Stomach smooth muscle (tissue), 2 donors: ENCODE measurements at regions not wholly inside any gene's neighbourhood (a gene's known extent, or its start where the extent isn't known, plus 50 kb on each side); places are given as distances from the start of the nearest gene placed in this dataset.

Experiments
- H3K27ac ChIP-seq: one replicate; pipeline ENCODE4 v1.7.0; 2013; ENCODE audit warnings: mild to moderate bottlenecking, low read length, inconsistent platforms
- H3K27me3 ChIP-seq, 2 donors: one replicate each; pipeline ENCODE4 v1.7.0; 2013; ENCODE audit warnings: low read length in 2 of 2; ENCODE audit not compliant: insufficient read depth in 2 of 2, control insufficient read depth in 1 of 2
- H3K36me3 ChIP-seq, 2 donors: one replicate each; pipeline ENCODE4 v1.7.0; 2013; ENCODE audit warnings: low read length in 2 of 2; ENCODE audit not compliant: control insufficient read depth in 2 of 2, insufficient read depth in 2 of 2
- H3K4me1 ChIP-seq: one replicate; pipeline ENCODE4 v1.7.0; 2013; ENCODE audit warnings: low read length; ENCODE audit not compliant: control insufficient read depth, insufficient read depth
- H3K4me3 ChIP-seq, 2 donors: one replicate each; pipeline ENCODE4 v1.7.0; 2013; ENCODE audit warnings: low read length in 2 of 2
- H3K9ac ChIP-seq, 2 donors: one replicate each; pipeline ENCODE4 v1.7.0; 2013; ENCODE audit warnings: low read length in 2 of 2, mild to moderate bottlenecking in 1 of 2
- H3K9me3 ChIP-seq, 2 donors: one replicate each; pipeline ENCODE4 v1.7.0; 2013; ENCODE audit warnings: low read length in 2 of 2; ENCODE audit not compliant: control insufficient read depth in 2 of 2
- donor health status: healthy.
- donor health status: Pancreatic carcinoma.

GRCh38 chr12:89919241-89919906, 210.7 kb upstream of the ATP2B1 start:
- H3K27me3 ChIP-seq: no peaks in the 10 kb centered on the region
- H3K4me1 ChIP-seq: no peaks in the 10 kb centered on the region
- H3K27ac ChIP-seq: no peak overlapping the region
- no peak overlapping the region for H3K4me3 ChIP-seq
- no peaks in the 10 kb centered on the region for H3K36me3 ChIP-seq
- H3K9ac ChIP-seq: no peak overlapping the region
- H3K9me3 ChIP-seq: no peaks in the 10 kb centered on the region

GRCh38 chr12:89918172-89918846, 209.7 kb upstream of the ATP2B1 start:
- H3K4me1 ChIP-seq: no peaks in the 10 kb centered on the region
- H3K27me3 ChIP-seq: no peaks in the 10 kb centered on the region
- no peak overlapping the region for H3K27ac ChIP-seq
- no peak overlapping the region for H3K9ac ChIP-seq
- no peaks in the 10 kb centered on the region for H3K9me3 ChIP-seq
- H3K4me3 ChIP-seq: no peak overlapping the region
- no peaks in the 10 kb centered on the region for H3K36me3 ChIP-seq

DNA sequence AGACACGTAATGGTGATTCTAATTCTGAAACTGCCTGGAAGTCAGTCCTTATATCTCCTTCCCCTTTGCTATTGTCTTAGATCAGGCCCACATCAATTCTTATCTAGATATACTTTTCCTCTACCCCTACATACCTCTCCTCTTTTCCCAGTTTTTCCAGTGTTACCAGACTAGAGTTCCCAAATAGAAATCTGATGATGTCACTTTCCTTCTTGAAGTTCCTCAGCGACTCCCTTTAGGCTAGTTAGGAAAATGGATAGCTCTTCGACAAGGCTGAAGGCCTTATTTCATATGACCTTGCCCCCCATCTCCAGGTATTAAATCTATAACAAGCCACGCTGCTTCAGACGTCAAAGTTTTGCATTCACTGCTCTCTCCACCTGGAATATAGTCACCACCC, 201.1 kb upstream of the ATP2B1 start:
- Histone ChIP-seq H3K36me3 (no peaks in the 10 kb centered on the region), H3K27me3 (no peaks in the 10 kb centered on the region), H3K4me3 (no peak overlapping the region), H3K9me3 (peaks cover 0 to 2% of the 10 kb centered on the region in 2 donors), H3K4me1 (no peaks in the 10 kb centered on the region), H3K9ac (no peak overlapping the region), H3K27ac (no peak overlapping the region)

- no peak overlapping the region for H3K9ac ChIP-seq
- no peaks in the 10 kb centered on the region for H3K4me1 ChIP-seq
- H3K36me3 ChIP-seq: no peaks in the 10 kb centered on the region
- no peak overlapping the region for H3K4me3 ChIP-seq
- H3K27me3 ChIP-seq: no peaks in the 10 kb centered on the region
- no peak overlapping the region for H3K27ac ChIP-seq
- peaks cover 0 to 2% of the 10 kb centered on the region in 2 donors for H3K9me3 ChIP-seq
These were observed 199.0 kb upstream of the ATP2B1 start for GRCh38 chr12:89907659-89908058.

DNA sequence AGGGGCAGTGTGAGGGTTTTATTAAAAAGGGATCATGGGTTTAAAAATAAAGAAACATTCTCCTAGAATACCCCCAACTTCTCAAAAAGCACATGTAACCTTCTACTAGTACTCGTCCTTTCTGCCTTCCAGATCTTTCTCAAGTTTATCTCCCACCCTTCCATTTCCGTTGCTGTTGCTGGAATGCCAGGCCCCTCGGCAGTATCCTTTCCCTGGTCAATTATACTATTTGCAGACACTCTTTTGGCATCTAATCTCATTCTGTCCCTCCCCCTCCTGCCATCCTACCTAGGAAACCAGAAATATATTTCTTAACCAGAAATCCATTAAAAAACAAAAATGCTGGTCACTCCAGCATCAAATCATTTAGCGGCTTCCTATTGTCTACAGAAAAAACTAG, 198.2 kb upstream of the ATP2B1 start:
- H3K36me3 ChIP-seq: no peaks in the 10 kb centered on the region
- H3K4me3 ChIP-seq: no peak overlapping the region
- no peak overlapping the region for H3K27ac ChIP-seq
- H3K9ac ChIP-seq: no peak overlapping the region
- H3K9me3 ChIP-seq: no peaks in the 10 kb centered on the region
- no peaks in the 10 kb centered on the region for H3K4me1 ChIP-seq
- no peaks in the 10 kb centered on the region for H3K27me3 ChIP-seq

DNA sequence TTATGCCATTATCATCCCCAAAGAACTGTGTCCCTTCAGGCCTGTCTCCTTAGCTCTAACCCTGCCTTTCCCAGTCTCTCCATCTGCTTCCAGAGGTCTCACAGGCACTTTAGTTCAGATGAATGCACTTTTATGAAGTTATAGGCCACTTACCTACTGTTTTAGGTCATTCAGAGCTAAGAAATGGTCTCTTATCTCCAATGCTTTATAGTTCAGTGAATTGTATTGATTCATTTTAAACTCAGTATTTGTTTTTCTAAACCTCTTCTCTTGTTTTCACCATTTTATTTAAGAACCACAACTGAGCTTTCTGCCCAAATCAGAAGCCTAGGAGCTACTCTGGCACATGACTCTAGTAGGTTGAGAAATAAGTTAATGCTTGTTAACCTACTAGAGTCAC, 197.5 kb upstream of the ATP2B1 start:
- H3K27me3 ChIP-seq: no peaks in the 10 kb centered on the region
- H3K4me3 ChIP-seq: no peak overlapping the region
- H3K27ac ChIP-seq: no peak overlapping the region
- no peaks in the 10 kb centered on the region for H3K9me3 ChIP-seq
- H3K4me1 ChIP-seq: no peaks in the 10 kb centered on the region
- no peaks in the 10 kb centered on the region for H3K36me3 ChIP-seq
- no peak overlapping the region for H3K9ac ChIP-seq

- Histone ChIP-seq H3K27ac (no peak overlapping the region), H3K9me3 (no peaks in the 10 kb centered on the region), H3K27me3 (no peaks in the 10 kb centered on the region), H3K36me3 (no peaks in the 10 kb centered on the region), H3K4me1 (no peaks in the 10 kb centered on the region), H3K9ac (no peak overlapping the region), H3K4me3 (no peak overlapping the region)
These were observed 193.4 kb upstream of the ATP2B1 start for GRCh38 chr12:89901906-89902642.

DNA sequence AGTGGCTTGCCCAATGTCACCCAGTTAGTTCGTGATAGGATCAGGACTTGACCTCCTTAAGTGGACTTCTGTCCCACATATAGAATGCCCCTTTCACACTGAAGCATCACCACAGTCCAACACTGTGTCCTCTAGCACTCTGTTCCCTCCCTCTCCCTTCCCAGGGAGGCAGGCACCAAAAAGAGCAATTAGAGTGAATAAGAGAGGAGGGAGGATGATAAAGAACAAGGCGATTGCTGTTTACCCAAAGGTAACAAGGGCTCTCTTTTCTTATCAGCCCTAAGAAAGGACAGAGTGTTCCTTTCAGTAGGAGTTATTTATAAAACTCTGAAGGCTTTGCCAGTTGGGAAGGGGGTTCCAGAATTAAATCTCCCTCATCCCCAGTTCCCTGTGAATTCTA, 192.7 kb upstream of the ATP2B1 start:
- H3K27ac ChIP-seq: no peak overlapping the region
- no peaks in the 10 kb centered on the region for H3K9me3 ChIP-seq
- H3K4me3 ChIP-seq: no peak overlapping the region
- H3K36me3 ChIP-seq: no peaks in the 10 kb centered on the region
- H3K27me3 ChIP-seq: no peaks in the 10 kb centered on the region
- no peaks in the 10 kb centered on the region for H3K4me1 ChIP-seq
- no peak overlapping the region for H3K9ac ChIP-seq

- Histone ChIP-seq H3K4me3 (no peak overlapping the region), H3K4me1 (no peaks in the 10 kb centered on the region), H3K27me3 (no peaks in the 10 kb centered on the region), H3K9me3 (no peaks in the 10 kb centered on the region), H3K36me3 (no peaks in the 10 kb centered on the region), H3K27ac (no peak overlapping the region), H3K9ac (no peak overlapping the region)
These were observed 191.0 kb upstream of the ATP2B1 start for GRCh38 chr12:89899651-89900050.

- no peaks in the 10 kb centered on the region for H3K9me3 ChIP-seq
- no peaks in the 10 kb centered on the region for H3K36me3 ChIP-seq
- H3K27ac ChIP-seq: no peak overlapping the region
These were observed 187.0 kb upstream of the ATP2B1 start for GRCh38 chr12:89895591-89895990.

GRCh38 chr12:89895101-89895500, 186.5 kb upstream of the ATP2B1 start:
- Histone ChIP-seq H3K4me1 (no peaks in the 10 kb centered on the region), H3K4me3 (no peak overlapping the region), H3K36me3 (no peaks in the 10 kb centered on the region), H3K27ac (no peak overlapping the region), H3K9ac (no peak overlapping the region), H3K27me3 (no peaks in the 10 kb centered on the region), H3K9me3 (no peaks in the 10 kb centered on the region)

More at GRCh38 chr12:89895591-89895990, 187.0 kb upstream of the ATP2B1 start:
- no peaks in the 10 kb centered on the region for H3K4me1 ChIP-seq
- H3K27me3 ChIP-seq: no peaks in the 10 kb centered on the region
- no peak overlapping the region for H3K4me3 ChIP-seq
- H3K9ac ChIP-seq: no peak overlapping the region
